ENCODE measurements at regions not wholly inside any gene's neighbourhood (a gene's known extent, or its start where the extent isn't known, plus 50 kb on each side); places are given as distances from the start of the nearest gene placed in this dataset.

DNA sequence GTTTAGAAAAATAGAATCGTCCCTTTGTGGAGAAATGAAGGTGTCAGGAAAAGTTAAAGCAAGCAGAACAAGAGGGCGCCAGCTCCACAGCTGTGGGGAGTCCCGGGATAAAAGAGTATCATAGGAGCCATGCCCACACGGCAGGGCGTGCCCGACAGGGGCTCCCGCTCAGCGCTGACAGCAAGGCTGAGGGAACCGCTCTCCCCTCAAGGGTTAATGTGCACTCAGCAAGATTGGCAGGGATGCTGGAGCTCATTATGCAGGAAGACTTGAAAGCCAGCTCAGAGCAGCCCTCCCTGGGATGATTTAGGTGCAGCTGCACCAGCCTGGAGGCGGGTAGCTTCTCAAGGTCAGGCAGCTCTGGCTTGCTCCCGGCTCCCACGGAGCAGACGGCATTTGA, 500.2 kb downstream of the EIPR1 start:
- ChIA-PET CTCF (interaction anchor here (1.0 to 1.1 kb wide), 2 partner anchors 13 to 16 kb away, joined by 3 read pairs; no protein-coding TSS in a partner anchor), POLR2A (no interaction called here)
- DNase-seq = no peak
- H3K9me3 Mint-ChIP-seq = no peaks in the 10 kb centered on the region
- no peaks in the 10 kb centered on the region for H3K27me3 Mint-ChIP-seq
- H3K4me3 Mint-ChIP-seq = no peak overlapping the region
- H3K36me3 Mint-ChIP-seq (ENCODE audit: low read depth) = no peaks in the 10 kb centered on the region
- no peaks in the 10 kb centered on the region for H3K4me1 Mint-ChIP-seq
- no peak overlapping the region for H3K27ac Mint-ChIP-seq

DNA sequence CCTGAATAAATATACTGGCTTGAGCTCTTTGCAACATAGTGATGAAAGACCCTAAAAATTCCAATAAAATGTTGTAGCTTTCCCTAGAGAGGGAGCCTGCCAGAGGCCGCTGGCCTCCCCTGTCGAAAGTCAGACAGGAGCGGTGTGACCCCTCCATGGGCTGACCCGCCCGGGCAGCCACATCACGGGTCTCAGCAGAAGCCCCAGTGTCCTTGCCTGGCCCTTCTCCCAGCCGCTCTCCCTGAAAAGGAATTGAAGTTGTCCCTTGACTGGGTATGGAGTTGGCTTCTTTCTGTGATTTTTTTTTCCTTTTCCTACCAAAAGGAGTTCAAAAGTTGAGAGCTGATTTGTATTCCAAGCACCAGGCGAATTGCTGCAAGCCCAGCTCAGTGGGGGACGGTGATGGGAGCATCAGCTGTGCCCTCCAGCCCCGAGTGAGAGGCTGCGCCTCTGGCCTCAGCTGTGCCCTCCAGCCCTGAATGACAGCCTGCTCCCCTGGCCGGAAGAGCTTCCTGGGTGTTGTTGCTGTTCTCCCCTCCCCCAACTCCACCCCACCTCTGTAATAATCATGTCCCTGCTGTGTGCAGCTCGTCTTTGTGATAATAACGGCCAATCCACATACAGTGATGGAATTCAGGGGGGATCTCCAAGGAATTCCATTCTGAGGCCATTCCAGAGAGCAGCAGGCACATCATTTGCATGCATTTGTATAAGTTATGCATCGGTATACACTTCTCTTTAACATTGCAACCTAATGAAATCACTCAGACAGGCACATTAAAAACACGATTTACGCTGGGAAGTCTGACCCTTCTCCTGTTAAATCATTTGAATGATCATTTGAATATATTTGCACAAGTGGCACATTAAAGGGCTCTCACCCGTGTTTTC, 501.0 kb downstream of the EIPR1 start:
- Mint-ChIP-seq H3K4me3 (no peak overlapping the region), H3K27me3 (no peaks in the 10 kb centered on the region), H3K27ac (no peak overlapping the region), H3K36me3 (ENCODE audit: low read depth) (no peaks in the 10 kb centered on the region), H3K9me3 (no peaks in the 10 kb centered on the region), H3K4me1 (no peaks in the 10 kb centered on the region)
- POLR2A ChIA-PET = no interaction called here
- no peak for DNase-seq
- CTCF ChIA-PET = no interaction called here

DNA sequence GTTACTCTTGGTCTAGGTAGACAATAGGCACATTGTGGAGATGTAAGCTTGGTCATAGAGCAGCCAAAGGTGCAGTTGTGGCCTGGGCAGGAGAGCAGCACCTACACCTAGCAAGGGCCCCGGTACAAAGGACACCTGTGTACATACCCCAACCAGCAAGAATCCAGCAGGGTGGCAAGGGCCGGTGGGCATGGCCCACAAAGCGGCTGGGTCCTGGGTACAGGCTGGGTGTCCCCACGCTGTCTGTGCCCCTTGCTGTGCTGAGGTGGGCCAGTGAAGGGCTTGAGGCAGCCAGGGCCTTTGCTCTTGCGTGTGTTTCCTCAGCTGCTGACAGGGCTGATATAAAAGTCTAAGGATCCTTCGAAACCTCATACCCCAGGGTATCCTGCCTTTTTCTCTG, 501.8 kb downstream of the EIPR1 start:
- Mint-ChIP-seq H3K27ac (no peak overlapping the region), H3K36me3 (ENCODE audit: low read depth) (no peaks in the 10 kb centered on the region), H3K4me3 (no peak overlapping the region), H3K9me3 (no peaks in the 10 kb centered on the region), H3K27me3 (no peaks in the 10 kb centered on the region), H3K4me1 (no peaks in the 10 kb centered on the region)
- ChIA-PET CTCF (no interaction called here), POLR2A (no interaction called here)
- no peak for DNase-seq

DNA sequence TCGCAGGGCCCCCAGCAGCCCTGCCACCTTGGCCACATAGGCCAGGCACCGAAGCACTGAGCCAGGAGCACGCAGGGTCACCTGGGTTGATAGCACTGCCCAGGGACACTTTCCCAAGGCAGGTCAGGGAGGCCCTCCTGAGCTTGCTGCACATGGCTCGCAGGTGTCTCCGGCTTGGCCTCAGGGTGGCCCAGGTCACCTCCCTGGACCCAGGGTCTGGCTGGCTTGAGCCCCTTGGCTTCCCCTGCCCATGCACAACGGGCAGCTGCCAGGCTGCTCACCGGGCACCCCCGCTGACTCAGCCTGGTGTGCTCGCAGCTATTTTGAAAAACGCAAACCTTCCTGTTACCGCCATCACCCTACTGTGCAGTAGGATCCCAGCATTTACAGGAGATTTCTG, 502.3 kb downstream of the EIPR1 start:
- POLR2A ChIA-PET = no interaction called here

DNA sequence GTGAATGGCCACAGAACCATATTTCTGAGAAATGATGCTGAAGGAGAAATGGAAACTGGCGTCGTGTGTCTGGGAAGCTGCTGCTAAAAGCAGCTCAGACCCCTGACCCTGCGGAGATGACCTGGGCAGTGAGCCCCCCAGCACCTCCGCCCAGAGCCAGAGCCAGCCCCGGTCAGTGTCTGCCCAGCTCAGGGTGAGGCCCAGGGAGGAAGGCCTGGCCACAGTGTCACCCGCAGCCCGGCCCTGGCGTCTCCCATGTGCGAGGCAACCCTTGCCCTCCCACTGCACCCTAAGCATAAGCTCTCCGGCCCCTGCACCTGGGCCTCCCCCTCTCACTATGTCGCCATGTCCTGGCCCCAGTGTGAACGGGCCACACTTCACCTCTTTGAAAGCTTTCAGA, 502.8 kb downstream of the EIPR1 start:
- Mint-ChIP-seq H3K36me3 (ENCODE audit: low read depth) (no peaks in the 10 kb centered on the region), H3K4me3 (no peak overlapping the region), H3K27ac (no peak overlapping the region), H3K9me3 (no peaks in the 10 kb centered on the region), H3K4me1 (no peaks in the 10 kb centered on the region), H3K27me3 (no peaks in the 10 kb centered on the region)
- ChIA-PET CTCF (no interaction called here), POLR2A (no interaction called here)
- DNase-seq = no peak

More for the DNA sequence above, 502.3 kb downstream of the EIPR1 start:
- Mint-ChIP-seq H3K4me3 (no peak overlapping the region), H3K9me3 (no peaks in the 10 kb centered on the region), H3K36me3 (ENCODE audit: low read depth) (no peaks in the 10 kb centered on the region), H3K4me1 (no peaks in the 10 kb centered on the region), H3K27me3 (no peaks in the 10 kb centered on the region), H3K27ac (no peak overlapping the region)
- CTCF ChIA-PET = no interaction called here
- no peak for DNase-seq

DNA sequence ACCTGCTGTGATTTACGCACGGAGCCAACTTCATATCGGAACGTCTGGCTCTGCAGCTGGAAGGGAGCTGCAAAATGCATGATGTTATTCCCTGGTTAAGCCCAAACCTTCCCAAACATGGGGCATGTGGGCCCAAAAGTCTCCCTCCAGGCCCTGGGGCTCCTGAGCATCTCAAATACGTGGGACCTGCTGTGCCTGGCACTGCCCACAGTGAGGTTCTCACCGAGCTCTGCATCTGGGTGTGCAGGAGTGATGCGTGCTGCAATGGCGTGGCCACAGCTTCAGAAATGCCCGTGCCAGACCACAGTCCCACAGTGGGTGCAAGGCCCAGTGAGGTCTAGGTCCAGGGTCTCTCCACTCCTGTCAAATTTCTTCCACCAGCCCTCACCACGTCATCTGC, 503.3 kb downstream of the EIPR1 start:
- ChIA-PET CTCF (no interaction called here), POLR2A (no interaction called here)
- Mint-ChIP-seq H3K36me3 (ENCODE audit: low read depth) (no peaks in the 10 kb centered on the region), H3K4me1 (no peaks in the 10 kb centered on the region), H3K4me3 (no peak overlapping the region), H3K27me3 (no peaks in the 10 kb centered on the region), H3K9me3 (no peaks in the 10 kb centered on the region), H3K27ac (no peak overlapping the region)
- no peak for DNase-seq

DNA sequence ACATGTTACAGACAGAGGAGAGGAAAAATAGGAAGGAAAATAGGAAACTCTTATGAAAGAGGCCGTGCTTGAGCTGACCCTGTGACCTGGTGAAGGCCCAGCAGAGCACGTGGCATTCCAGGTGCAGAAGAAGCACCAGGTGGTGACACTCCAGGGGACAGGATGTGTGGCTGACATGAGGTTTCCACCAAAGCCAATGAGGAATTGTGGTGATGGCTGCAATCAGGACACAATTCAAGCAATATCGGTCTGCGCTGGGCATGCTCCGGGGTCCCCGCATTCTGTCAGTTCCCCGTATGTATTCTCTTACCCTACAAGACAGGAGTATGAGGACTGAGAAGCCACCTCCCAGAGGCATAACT, 504.2 kb downstream of the EIPR1 start:
- Mint-ChIP-seq H3K9me3 (no peaks in the 10 kb centered on the region), H3K27me3 (no peaks in the 10 kb centered on the region), H3K4me1 (no peaks in the 10 kb centered on the region), H3K36me3 (ENCODE audit: low read depth) (no peaks in the 10 kb centered on the region), H3K4me3 (no peak overlapping the region), H3K27ac (no peak overlapping the region)
- no peak for DNase-seq
- ChIA-PET POLR2A (no interaction called here), CTCF (no interaction called here)

DNA sequence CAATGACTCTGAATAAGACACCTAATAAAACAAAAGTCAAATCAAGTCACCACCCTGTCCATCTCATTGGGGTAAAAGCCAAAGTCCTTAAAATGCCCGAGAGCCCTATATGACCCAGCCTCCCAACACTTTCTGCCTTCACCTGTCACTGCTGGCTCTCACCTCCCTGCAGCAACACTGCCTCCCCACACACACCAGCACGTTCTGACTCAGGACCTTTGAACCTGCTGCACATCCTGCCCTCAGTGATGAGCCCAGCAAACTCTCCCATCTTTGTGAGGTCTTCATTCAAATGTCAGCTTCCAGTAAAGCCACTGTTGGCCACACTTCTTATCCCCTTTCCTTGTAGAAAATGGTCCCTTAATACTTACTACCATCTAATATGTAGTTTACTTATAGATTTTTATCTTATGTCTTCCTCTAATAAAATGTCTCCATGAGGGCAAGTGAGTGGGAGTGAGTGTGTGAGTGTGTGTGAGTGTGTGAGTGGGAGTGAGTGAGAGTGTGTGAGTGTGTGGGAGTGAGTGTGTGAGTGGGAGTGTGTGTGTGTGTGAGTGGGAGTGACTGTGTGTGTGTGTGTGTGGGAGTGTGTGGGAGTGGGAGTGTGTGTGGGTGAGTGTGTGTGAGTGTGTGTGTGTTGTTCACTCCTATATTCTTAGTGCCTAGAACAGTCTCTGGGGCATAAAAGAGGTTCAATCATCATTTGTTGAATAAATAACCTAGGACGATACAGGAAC, 504.7 kb downstream of the EIPR1 start:
- no peaks in the 10 kb centered on the region for H3K27me3 Mint-ChIP-seq
- ChIA-PET CTCF (no interaction called here), POLR2A (no interaction called here)
- H3K9me3 Mint-ChIP-seq = no peaks in the 10 kb centered on the region
- no peak overlapping the region for H3K27ac Mint-ChIP-seq
- DNase-seq = no peak
- H3K4me3 Mint-ChIP-seq = no peak overlapping the region
- H3K4me1 Mint-ChIP-seq = no peaks in the 10 kb centered on the region
- H3K36me3 Mint-ChIP-seq (ENCODE audit: low read depth) = no peaks in the 10 kb centered on the region

DNA sequence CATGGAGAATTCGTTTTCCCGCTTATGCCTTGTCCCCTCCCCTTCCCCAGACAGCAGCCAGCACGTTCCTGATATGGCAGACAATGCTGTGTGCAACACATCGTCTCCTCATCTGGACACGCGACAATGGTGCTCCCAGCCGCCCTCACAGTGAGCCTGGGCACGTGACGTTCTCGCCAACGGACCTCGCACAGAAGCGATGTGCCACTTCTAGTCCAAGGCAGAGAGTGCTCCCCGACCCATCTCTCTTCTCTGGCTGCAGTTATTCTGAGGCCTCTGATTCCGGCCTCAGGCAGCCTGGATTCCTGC, 505.4 kb downstream of the EIPR1 start:
- ChIA-PET CTCF (no interaction called here), POLR2A (no interaction called here)
- H3K9me3 Mint-ChIP-seq = no peaks in the 10 kb centered on the region
- no peaks in the 10 kb centered on the region for H3K27me3 Mint-ChIP-seq
- no peak overlapping the region for H3K4me3 Mint-ChIP-seq
- H3K4me1 Mint-ChIP-seq = no peaks in the 10 kb centered on the region
- no peak overlapping the region for H3K27ac Mint-ChIP-seq
- DNase-seq = no peak
- H3K36me3 Mint-ChIP-seq (ENCODE audit: low read depth) = no peaks in the 10 kb centered on the region

DNA sequence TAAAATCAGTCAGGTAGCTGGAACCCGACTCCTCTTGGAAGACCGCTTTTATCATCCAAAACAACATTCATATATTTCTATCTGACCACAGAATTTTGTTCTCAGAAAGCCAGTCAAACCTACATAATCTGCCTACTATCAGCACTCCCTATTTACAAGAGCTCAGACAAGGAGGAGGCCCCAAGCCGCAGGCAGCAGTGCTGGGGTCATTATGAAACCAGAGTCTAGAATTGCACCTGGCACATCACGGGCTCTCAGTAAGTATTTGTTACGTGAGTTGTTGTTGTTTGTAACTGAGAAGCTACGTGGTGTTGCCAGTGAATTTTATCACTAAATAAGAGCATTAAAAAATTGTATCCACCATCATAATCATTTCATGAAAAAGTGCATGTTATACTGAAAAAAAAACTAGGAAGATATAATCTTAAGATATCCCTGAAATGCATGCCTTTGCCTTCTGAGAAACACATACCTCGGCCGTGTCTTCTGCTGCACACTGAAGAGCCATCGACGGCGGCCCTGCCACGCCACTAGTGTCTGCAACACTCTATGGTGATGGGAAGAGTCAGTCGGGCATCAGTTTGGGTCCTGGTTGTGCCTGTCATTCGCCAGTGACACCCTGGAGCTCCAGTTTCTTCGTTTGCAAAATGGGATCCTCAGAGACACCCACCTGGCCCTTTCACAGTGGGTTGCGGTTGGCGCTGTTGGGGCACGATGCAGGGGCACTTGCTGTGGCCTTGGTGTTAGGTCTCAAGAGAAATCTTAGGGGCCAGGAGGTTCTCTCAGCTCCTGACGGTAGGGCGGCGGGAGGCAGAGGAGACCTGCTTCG, 505.9 kb downstream of the EIPR1 start:
- no peak for DNase-seq
- CTCF ChIA-PET = no interaction called here
- no peaks in the 10 kb centered on the region for H3K27me3 Mint-ChIP-seq

DNA sequence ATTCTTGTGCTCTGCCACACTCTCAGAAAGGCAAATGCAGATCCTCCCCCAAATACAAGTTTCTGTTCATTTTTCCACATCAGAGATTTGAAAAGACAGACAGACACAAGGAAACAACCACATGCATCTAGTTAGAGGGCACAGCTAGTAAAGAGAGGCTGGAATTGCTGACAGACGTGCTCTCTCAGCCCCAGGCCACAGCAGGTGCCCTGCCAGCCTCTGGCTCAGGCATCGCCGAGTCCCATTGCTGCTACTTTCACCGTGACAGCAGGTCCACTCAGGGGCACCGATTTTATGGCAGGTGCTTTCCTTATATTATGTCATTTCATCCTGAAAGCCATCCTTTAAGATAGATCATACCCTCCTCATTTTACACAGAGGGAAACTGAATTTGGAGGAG, 507.5 kb downstream of the EIPR1 start:
- no peaks in the 10 kb centered on the region for H3K27me3 Mint-ChIP-seq
- no peak for DNase-seq
- ChIA-PET POLR2A (no interaction called here), CTCF (no interaction called here)
- no peaks in the 10 kb centered on the region for H3K36me3 Mint-ChIP-seq (ENCODE audit: low read depth)
- H3K27ac Mint-ChIP-seq = no peak overlapping the region
- no peaks in the 10 kb centered on the region for H3K9me3 Mint-ChIP-seq
- H3K4me1 Mint-ChIP-seq = no peaks in the 10 kb centered on the region
- H3K4me3 Mint-ChIP-seq = no peak overlapping the region

More for the DNA sequence above, 505.9 kb downstream of the EIPR1 start:
- H3K4me1 Mint-ChIP-seq = no peaks in the 10 kb centered on the region
- no peaks in the 10 kb centered on the region for H3K9me3 Mint-ChIP-seq
- no peaks in the 10 kb centered on the region for H3K36me3 Mint-ChIP-seq (ENCODE audit: low read depth)
- H3K4me3 Mint-ChIP-seq = no peak overlapping the region
- H3K27ac Mint-ChIP-seq = no peak overlapping the region
- POLR2A ChIA-PET = no interaction called here

DNA sequence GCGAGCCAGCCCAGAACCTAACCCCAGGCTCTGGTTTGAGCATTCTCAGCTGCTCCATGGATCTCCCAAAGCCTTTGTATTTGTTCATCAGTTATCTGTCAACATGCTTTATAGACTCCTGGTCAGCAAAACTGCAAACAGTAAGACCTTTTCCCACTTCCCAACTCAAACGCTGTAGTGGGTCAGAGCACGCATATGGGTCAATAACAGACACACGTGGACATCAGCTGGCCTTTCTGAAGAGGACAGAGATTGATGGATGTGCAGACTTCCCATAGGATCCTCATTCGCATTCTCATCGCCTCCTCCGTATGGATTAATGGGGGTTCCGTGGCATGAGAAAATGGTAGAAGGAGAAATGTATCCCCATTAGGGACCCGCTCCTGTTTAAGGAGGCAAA, 508.1 kb downstream of the EIPR1 start:
- no peak overlapping the region for H3K4me3 Mint-ChIP-seq
- no peaks in the 10 kb centered on the region for H3K4me1 Mint-ChIP-seq
- no peaks in the 10 kb centered on the region for H3K9me3 Mint-ChIP-seq
- no peaks in the 10 kb centered on the region for H3K36me3 Mint-ChIP-seq (ENCODE audit: low read depth)
- no peaks in the 10 kb centered on the region for H3K27me3 Mint-ChIP-seq
- ChIA-PET POLR2A (no interaction called here), CTCF (no interaction called here)
- no peak for DNase-seq
- no peak overlapping the region for H3K27ac Mint-ChIP-seq

DNA sequence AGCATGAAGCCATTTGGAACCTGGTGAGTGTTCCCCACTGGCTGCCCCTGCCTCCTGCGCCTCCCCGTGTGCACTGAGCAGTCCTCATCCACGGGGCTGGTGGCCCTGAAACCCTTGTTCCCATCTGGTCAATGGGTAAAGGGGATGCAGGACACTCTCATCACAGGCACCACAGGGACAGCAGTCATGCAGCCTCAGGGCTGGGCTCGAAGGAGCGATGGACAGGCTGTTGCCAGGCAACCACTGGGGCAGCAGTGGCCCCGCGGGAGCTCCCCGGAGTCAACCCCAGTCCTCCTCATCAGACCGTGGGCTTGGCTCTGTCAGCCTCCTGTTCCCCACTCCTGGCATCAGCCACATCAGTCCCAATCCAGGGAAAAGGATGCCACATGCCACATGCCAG, 509.5 kb downstream of the EIPR1 start:
- Mint-ChIP-seq H3K4me1 (no peaks in the 10 kb centered on the region), H3K36me3 (ENCODE audit: low read depth) (no peaks in the 10 kb centered on the region), H3K27ac (no peak overlapping the region), H3K9me3 (no peaks in the 10 kb centered on the region), H3K4me3 (no peak overlapping the region), H3K27me3 (no peaks in the 10 kb centered on the region)
- CTCF ChIA-PET = no interaction called here
- POLR2A ChIA-PET = no interaction called here
- no peak for DNase-seq

All from activated CD4-positive, alpha-beta T cell treated with anti-CD3 and anti-CD28 coated beads, Interleukin-2, amount 10 ng/mL, durations not matched to agents 7 days and 5 days (primary cell).